ENCODE measurements at regions not wholly inside any gene's neighbourhood (a gene's known extent, or its start where the extent isn't known, plus 50 kb on each side); places are given as distances from the start of the nearest gene placed in this dataset.

GRCh38 chrX:22795671-22796070 lies 204.1 kb upstream of the DDX53 start:
- TF ChIP-seq CTCF (IDR thresholded peaks at IDR 0.05 in 4 of 5, conservative IDR thresholded peaks at IDR 0.05 in 1 of 5) = no peak
- TF ChIP-seq POLR2A (IDR thresholded peaks at IDR 0.05) = no peak

All from gastrocnemius medialis (tissue), 4 donors.